Astrocyte (in vitro differentiated cells and primary cell): ENCODE measurements at regions not wholly inside any gene's neighbourhood (a gene's known extent, or its start where the extent isn't known, plus 50 kb on each side); places are given as distances from the start of the nearest gene placed in this dataset.

ENCODE experiments used
- DNase-seq: peaks from one replicate; pipeline ENCODE4 v3.0.0-alpha.2; 2010; ENCODE audit warnings: low read depth
- FAIRE-seq: peaks from 2 replicates; lab custom pipeline; 2011; peaks lifted over from hg19 to GRCh38; lab: Jason Lieb, UNC
- H2AFZ ChIP-seq: 2 replicates; pipeline ENCODE4 v1.6.0; 2012; ENCODE audit warnings: low read depth, low read length, inconsistent platforms
- H3K27ac ChIP-seq: 2 replicates; pipeline ENCODE4 v1.5.1; 2011; ENCODE audit warnings: low read depth, low read length, inconsistent platforms
- H3K27me3 ChIP-seq: 2 replicates; pipeline ENCODE4 v1.6.0; 2011; ENCODE audit warnings: low read length, inconsistent platforms; ENCODE audit not compliant: insufficient read depth
- H3K36me3 ChIP-seq: 2 replicates; pipeline ENCODE4 v1.5.1; 2011; ENCODE audit warnings: low read length, inconsistent platforms; ENCODE audit not compliant: insufficient read depth
- H3K4me1 ChIP-seq: 2 replicates; pipeline ENCODE4 v1.5.1; 2011; ENCODE audit warnings: low read length, inconsistent platforms; ENCODE audit not compliant: insufficient read depth
- H3K4me2 ChIP-seq: 2 replicates; pipeline ENCODE4 v1.6.0; 2012; ENCODE audit warnings: low read length, inconsistent platforms
- H3K4me3 ChIP-seq: 2 replicates; pipeline ENCODE4 v1.5.1; 2011; ENCODE audit warnings: low read depth, mild to moderate bottlenecking, low read length, inconsistent platforms; ENCODE audit not compliant: insufficient read depth
- H3K79me2 ChIP-seq: 2 replicates; pipeline ENCODE4 v1.6.0; 2012; ENCODE audit warnings: mild to moderate bottlenecking, low read length, inconsistent platforms; ENCODE audit not compliant: insufficient read depth
- H3K9ac ChIP-seq: 2 replicates; pipeline ENCODE4 v1.6.0; 2012; ENCODE audit warnings: mild to moderate bottlenecking, low read length, inconsistent platforms
- H3K9me3 ChIP-seq: 2 replicates; pipeline ENCODE4 v1.5.1; 2012; ENCODE audit warnings: low read depth, mild to moderate bottlenecking, low read length, inconsistent platforms; ENCODE audit not compliant: insufficient read depth
- H4K20me1 ChIP-seq: 2 replicates; pipeline ENCODE4 v1.6.0; 2012; ENCODE audit warnings: low read length, inconsistent platforms; ENCODE audit not compliant: insufficient read depth
- H3K27ac Mint-ChIP-seq: one replicate; pipeline ENCODE4 v1.8.0; 2021; ENCODE audit warnings: mild to moderate bottlenecking, mixed read lengths; ENCODE audit not compliant: unreplicated experiment
- H3K27me3 Mint-ChIP-seq: one replicate; pipeline ENCODE4 v1.8.0; 2021; ENCODE audit warnings: low read depth, mixed read lengths; ENCODE audit not compliant: unreplicated experiment
- H3K36me3 Mint-ChIP-seq: one replicate; pipeline ENCODE4 v1.8.0; 2021; ENCODE audit warnings: low read depth, mixed read lengths; ENCODE audit not compliant: unreplicated experiment
- H3K4me1 Mint-ChIP-seq: one replicate; pipeline ENCODE4 v1.8.0; 2021; ENCODE audit warnings: low read depth, mixed read lengths; ENCODE audit not compliant: unreplicated experiment
- H3K4me3 Mint-ChIP-seq: one replicate; pipeline ENCODE4 v1.8.0; 2021; ENCODE audit warnings: mild to moderate bottlenecking, moderate library complexity, mixed read lengths; ENCODE audit not compliant: unreplicated experiment
- H3K9me3 Mint-ChIP-seq: one replicate; pipeline ENCODE4 v1.8.0; 2021; ENCODE audit warnings: mild to moderate bottlenecking, mixed read lengths; ENCODE audit not compliant: unreplicated experiment
- EZH2 ChIP-seq: IDR thresholded peaks from 2 replicates; pipeline ENCODE4 v1.6.1; 2012; ENCODE audit warnings: mild to moderate bottlenecking, low read length, inconsistent platforms; ENCODE audit not compliant: insufficient read depth
- TF ChIP-seq, protein P1 (sequence below): IDR thresholded peaks from 2 replicates; pipeline ENCODE4 v1.5.1; 2011; ENCODE audit warnings: low read depth, mild to moderate bottlenecking, inconsistent platforms, low read length, moderate library complexity; ENCODE audit not compliant: insufficient read depth

DNA sequence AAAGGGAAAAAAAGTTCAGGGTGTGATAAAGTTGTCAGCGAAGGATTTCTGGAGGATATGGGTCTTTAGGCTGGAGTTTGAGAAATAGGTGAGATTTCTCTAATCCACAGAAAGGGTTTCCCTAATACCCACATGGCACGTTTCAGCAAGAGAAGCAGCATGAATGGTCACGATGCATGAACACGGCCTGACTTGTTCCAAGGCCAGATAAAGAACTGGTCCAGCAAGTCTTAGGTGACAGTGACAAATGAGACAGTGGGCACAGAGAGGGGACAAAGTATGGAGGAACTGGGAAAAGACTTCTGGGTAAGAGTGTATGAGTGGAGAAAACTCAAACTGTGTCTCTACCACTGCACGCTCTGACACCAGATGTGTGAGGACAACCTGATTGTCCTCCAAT is 262.0 kb upstream of the FOXQ1 start:
- Mint-ChIP-seq H3K4me3 (no peak overlapping the region), H3K9me3 (peaks cover 4% of the 10 kb centered on the region), H3K36me3 (no peaks in the 10 kb centered on the region), H3K27me3 (peaks cover 37% of the 10 kb centered on the region), H3K4me1 (peaks cover 6% of the 10 kb centered on the region), H3K27ac (no peak overlapping the region)
- Histone ChIP-seq H4K20me1 (no peaks in the 10 kb centered on the region), H2AFZ (no peak overlapping the region), H3K9me3 (peaks cover 7% of the 10 kb centered on the region), H3K36me3 (no peaks in the 10 kb centered on the region), H3K4me3 (no peak overlapping the region), H3K79me2 (no peaks in the 10 kb centered on the region), H3K9ac (no peak overlapping the region), H3K27ac (no peak overlapping the region), H3K4me2 (no peak overlapping the region), H3K27me3 (peaks cover 3% of the 10 kb centered on the region), H3K4me1 (no peaks in the 10 kb centered on the region)
- TF ChIP-seq EZH2: no peak
- TF ChIP-seq, protein P1, sequence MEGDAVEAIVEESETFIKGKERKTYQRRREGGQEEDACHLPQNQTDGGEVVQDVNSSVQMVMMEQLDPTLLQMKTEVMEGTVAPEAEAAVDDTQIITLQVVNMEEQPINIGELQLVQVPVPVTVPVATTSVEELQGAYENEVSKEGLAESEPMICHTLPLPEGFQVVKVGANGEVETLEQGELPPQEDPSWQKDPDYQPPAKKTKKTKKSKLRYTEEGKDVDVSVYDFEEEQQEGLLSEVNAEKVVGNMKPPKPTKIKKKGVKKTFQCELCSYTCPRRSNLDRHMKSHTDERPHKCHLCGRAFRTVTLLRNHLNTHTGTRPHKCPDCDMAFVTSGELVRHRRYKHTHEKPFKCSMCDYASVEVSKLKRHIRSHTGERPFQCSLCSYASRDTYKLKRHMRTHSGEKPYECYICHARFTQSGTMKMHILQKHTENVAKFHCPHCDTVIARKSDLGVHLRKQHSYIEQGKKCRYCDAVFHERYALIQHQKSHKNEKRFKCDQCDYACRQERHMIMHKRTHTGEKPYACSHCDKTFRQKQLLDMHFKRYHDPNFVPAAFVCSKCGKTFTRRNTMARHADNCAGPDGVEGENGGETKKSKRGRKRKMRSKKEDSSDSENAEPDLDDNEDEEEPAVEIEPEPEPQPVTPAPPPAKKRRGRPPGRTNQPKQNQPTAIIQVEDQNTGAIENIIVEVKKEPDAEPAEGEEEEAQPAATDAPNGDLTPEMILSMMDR: no peak
- FAIRE-seq (no peak), DNase-seq (no peak)

- H3K4me3 ChIP-seq: no peak overlapping the region
- H3K36me3 Mint-ChIP-seq: no peaks in the 10 kb centered on the region
- no peak overlapping the region for H2AFZ ChIP-seq
- H3K27ac Mint-ChIP-seq: no peak overlapping the region
- no peak overlapping the region for H3K4me2 ChIP-seq
- FAIRE-seq (no peak), DNase-seq (no peak)
- no peak overlapping the region for H3K9ac ChIP-seq
- H3K36me3 ChIP-seq: no peaks in the 10 kb centered on the region
- peaks cover 6% of the 10 kb centered on the region for H3K27me3 ChIP-seq
- no peaks in the 10 kb centered on the region for H3K4me1 ChIP-seq
- peaks cover 7% of the 10 kb centered on the region for H3K9me3 ChIP-seq
- H3K27ac ChIP-seq: no peak overlapping the region
- peaks cover 40% of the 10 kb centered on the region for H3K27me3 Mint-ChIP-seq
- peaks cover 6% of the 10 kb centered on the region for H3K4me1 Mint-ChIP-seq
- TF ChIP-seq, protein P1: no peak
- no peak for TF ChIP-seq EZH2
- H3K79me2 ChIP-seq: no peaks in the 10 kb centered on the region
- no peak overlapping the region for H3K4me3 Mint-ChIP-seq
- H3K9me3 Mint-ChIP-seq: peaks cover 4% of the 10 kb centered on the region
- no peaks in the 10 kb centered on the region for H4K20me1 ChIP-seq
Observed at GRCh38 chr6:1049170-1049569, 262.7 kb upstream of the FOXQ1 start.

GRCh38 chr6:1047981-1048541 is 263.8 kb upstream of the FOXQ1 start:
- TF ChIP-seq, protein P1: no peak
- TF ChIP-seq EZH2: no peak
- Histone ChIP-seq H4K20me1 (no peaks in the 10 kb centered on the region), H3K4me2 (peak overlapping the region; percentile 5), H3K4me1 (no peaks in the 10 kb centered on the region), H3K27ac (no peak overlapping the region), H3K4me3 (no peak overlapping the region), H3K9ac (no peak overlapping the region), H2AFZ (no peak overlapping the region), H3K9me3 (peaks cover 2% of the 10 kb centered on the region), H3K79me2 (no peaks in the 10 kb centered on the region), H3K27me3 (peaks cover 7% of the 10 kb centered on the region), H3K36me3 (no peaks in the 10 kb centered on the region)
- no peak for DNase-seq
- H3K36me3 Mint-ChIP-seq: no peaks in the 10 kb centered on the region
- peaks cover 4% of the 10 kb centered on the region for H3K9me3 Mint-ChIP-seq
- no peak overlapping the region for H3K27ac Mint-ChIP-seq
- peaks cover 50% of the 10 kb centered on the region for H3K27me3 Mint-ChIP-seq
- H3K4me3 Mint-ChIP-seq: no peak overlapping the region
- FAIRE-seq: no peak
- H3K4me1 Mint-ChIP-seq: peaks cover 6% of the 10 kb centered on the region
